Colonic mucosa (tissue), 4 donors: ENCODE measurements at regions not wholly inside any gene's neighbourhood (a gene's known extent, or its start where the extent isn't known, plus 50 kb on each side); places are given as distances from the start of the nearest gene placed in this dataset.

Experiments
- DNase-seq: peaks from one replicate; pipeline ENCODE4 v3.0.0-alpha.2; 2020
- H3K27ac ChIP-seq: fragments of 200-600 bp; one replicate; pipeline ENCODE4 v1.8.0; 2021
- H3K27me3 ChIP-seq: fragments of 200-600 bp; one replicate; pipeline ENCODE4 v1.8.0; 2021
- H3K36me3 ChIP-seq: fragments of 200-600 bp; one replicate; pipeline ENCODE4 v1.8.0; 2021
- H3K4me1 ChIP-seq: fragments of 200-600 bp; one replicate; pipeline ENCODE4 v1.8.0; 2021; ENCODE audit warnings: mild to moderate bottlenecking
- H3K4me3 ChIP-seq: fragments of 200-600 bp; one replicate; pipeline ENCODE4 v1.8.0; 2021
- H3K9ac ChIP-seq, 2 donors: one replicate each; pipeline ENCODE4 v1.7.0; 2013; ENCODE audit warnings: control low read depth in 2 of 2, low read depth in 2 of 2, low read length in 2 of 2
- H3K9me3 ChIP-seq: fragments of 200-600 bp; one replicate; pipeline ENCODE4 v1.8.0; 2021
- intact Hi-C: fragments of 100-400 bp; cut with DNase I; formaldehyde crosslinking; loops from one replicate; pipeline ENCODE4 v1.14.1; 2022
- TF ChIP-seq, protein P1 (sequence below): fragments of 200-600 bp; IDR thresholded peaks from one replicate; pipeline ENCODE4 v1.8.0; 2022; ENCODE audit warnings: antibody characterized with exemption, mild to moderate bottlenecking
- donor health status: healthy.
- donor health status: DM: no; HTN: no; CAD: no.
- donor health status: DM: no; HTN: no; CAD: no.

DNA sequence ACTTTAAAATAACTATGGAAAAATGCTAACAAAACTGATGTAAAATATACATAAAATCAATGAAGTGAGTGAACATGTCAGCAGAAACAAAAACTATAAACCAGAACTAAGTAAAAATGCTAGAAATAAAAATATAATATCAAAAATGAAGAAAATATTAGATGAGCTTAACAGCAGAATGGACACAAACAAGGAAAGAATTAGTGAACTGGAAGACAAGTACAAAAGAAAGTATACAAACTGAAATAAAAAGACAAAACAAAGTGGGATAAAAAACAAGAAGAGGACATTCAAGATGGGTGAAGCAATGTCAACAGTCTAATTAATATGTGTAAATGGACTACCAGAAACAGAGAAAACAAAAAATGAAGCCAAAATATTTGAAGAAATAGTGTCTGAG lies 339.2 kb downstream of the NXPE2 start:
- Histone ChIP-seq H3K27me3 (no peaks in the 10 kb centered on the region), H3K9me3 (no peaks in the 10 kb centered on the region), H3K36me3 (no peaks in the 10 kb centered on the region), H3K4me3 (no peak overlapping the region), H3K4me1 (no peaks in the 10 kb centered on the region), H3K9ac (no peak overlapping the region), H3K27ac (no peak overlapping the region)
- intact Hi-C loops: no loop called here
- TF ChIP-seq, protein P1, sequence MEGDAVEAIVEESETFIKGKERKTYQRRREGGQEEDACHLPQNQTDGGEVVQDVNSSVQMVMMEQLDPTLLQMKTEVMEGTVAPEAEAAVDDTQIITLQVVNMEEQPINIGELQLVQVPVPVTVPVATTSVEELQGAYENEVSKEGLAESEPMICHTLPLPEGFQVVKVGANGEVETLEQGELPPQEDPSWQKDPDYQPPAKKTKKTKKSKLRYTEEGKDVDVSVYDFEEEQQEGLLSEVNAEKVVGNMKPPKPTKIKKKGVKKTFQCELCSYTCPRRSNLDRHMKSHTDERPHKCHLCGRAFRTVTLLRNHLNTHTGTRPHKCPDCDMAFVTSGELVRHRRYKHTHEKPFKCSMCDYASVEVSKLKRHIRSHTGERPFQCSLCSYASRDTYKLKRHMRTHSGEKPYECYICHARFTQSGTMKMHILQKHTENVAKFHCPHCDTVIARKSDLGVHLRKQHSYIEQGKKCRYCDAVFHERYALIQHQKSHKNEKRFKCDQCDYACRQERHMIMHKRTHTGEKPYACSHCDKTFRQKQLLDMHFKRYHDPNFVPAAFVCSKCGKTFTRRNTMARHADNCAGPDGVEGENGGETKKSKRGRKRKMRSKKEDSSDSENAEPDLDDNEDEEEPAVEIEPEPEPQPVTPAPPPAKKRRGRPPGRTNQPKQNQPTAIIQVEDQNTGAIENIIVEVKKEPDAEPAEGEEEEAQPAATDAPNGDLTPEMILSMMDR: no peak
- DNase-seq: no peak

DNA sequence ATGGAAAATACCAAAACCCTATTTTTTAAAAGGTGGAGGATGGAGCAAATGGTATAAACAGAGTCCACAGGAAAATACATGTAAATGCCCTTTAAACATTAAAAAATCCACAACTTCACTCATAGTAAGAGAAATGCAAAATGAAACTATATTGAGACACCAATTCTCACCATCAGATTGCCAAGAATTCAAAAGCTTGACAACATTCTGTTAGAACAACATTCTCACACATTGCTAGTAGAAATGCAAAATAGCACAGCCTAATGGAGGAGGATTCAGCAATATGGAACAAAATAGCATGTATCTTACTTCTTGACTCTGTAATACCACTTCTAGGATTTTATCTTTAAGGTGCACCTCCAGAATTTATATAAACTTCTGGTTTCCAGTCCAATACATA lies 351.8 kb downstream of the NXPE2 start:
- H3K27me3 ChIP-seq: no peaks in the 10 kb centered on the region
- intact Hi-C loops: no loop called here
- H3K4me1 ChIP-seq: no peaks in the 10 kb centered on the region
- no peaks in the 10 kb centered on the region for H3K9me3 ChIP-seq
- no peak overlapping the region for H3K27ac ChIP-seq
- H3K9ac ChIP-seq: no peak overlapping the region
- H3K4me3 ChIP-seq: no peak overlapping the region
- no peak for DNase-seq
- H3K36me3 ChIP-seq: no peaks in the 10 kb centered on the region
- TF ChIP-seq, protein P1: no peak

DNA sequence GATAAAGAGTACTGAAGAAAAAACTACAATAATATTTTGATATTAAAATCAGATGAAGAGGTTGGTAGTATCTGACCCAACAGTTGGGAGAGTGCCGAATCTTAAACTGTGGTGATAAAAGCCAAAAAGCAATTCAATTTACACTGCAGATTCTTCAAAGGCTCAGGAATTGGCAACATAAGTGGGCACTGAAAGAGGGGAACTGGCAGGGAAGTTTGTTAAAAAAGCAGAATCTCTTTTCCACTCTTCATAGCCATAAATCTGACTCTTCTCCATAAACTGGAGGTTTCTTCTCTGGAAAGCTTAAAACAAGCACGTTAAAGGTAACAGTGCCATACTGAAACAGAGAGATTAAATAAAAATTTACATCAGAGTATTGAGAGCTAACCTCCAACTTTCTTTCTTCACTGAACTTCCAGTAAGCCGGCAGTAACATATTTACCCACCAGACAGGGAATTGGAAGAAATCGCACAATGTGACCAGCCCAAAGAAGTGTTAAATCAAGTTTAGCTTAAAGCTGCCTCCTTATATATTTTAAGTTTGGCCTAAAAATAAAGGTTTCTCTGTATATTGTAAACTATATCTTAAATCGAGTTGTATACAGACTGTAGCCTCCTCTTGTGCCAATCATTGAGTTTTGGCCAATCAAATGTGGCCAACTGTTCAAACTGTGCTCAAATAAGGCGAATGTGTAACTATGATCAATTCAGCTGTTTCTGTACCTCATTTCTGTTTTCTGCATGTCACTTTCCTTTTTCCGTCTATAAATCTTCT lies 358.3 kb downstream of the NXPE2 start:
- intact Hi-C loops: no loop called here
- DNase-seq: no peak
- Histone ChIP-seq H3K4me1 (no peaks in the 10 kb centered on the region), H3K27ac (no peak overlapping the region), H3K27me3 (no peaks in the 10 kb centered on the region), H3K9me3 (no peaks in the 10 kb centered on the region), H3K4me3 (no peak overlapping the region), H3K9ac (no peak overlapping the region), H3K36me3 (no peaks in the 10 kb centered on the region)
- TF ChIP-seq, protein P1: no peak

DNA sequence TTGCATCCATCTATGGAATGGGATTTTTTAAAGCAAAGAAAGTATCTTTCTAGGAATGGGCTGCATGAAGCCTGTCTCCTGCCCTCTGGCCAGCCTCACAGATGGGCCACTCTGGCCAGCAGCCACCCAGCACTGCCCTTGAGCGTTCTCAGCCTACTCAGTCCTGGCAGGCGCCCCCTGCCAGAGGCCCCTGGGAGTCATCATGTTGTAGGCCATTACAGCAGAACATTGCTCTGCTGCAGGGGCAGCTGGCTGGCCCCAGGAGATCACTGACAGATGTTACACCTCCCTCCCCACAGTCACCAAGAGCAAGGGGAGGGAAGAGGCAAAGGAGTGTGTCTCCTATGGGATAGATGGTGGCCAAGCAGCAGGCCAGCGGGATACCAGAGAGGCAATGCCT lies 363.7 kb downstream of the NXPE2 start:
- Histone ChIP-seq H3K9ac (no peak overlapping the region), H3K36me3 (no peaks in the 10 kb centered on the region), H3K4me1 (no peaks in the 10 kb centered on the region), H3K27me3 (no peaks in the 10 kb centered on the region), H3K9me3 (no peaks in the 10 kb centered on the region), H3K27ac (no peak overlapping the region), H3K4me3 (no peak overlapping the region)
- intact Hi-C loops: no loop called here
- DNase-seq: no peak
- TF ChIP-seq, protein P1: no peak

DNA sequence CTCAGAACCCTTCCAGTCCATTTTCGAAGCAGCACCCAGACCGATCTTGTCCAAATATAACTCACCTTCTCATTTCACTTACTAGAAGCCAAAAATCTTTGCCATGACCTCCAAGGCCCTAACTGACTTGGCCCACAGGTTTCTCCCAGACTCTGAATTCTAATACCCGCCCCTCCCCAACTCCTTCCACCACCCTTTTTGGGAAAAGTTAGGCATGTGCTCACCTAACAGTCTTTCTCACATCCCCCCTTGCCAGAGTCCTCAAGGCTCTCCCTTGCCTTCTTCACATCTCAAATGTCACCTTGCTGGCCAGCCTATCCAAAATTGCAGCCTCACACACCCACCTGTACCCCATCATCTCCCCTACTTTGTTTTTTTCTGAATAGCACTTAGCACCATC lies 369.3 kb downstream of the NXPE2 start:
- H3K9me3 ChIP-seq: no peaks in the 10 kb centered on the region
- TF ChIP-seq, protein P1: no peak
- H3K36me3 ChIP-seq: no peaks in the 10 kb centered on the region
- no peak overlapping the region for H3K9ac ChIP-seq
- no peak overlapping the region for H3K27ac ChIP-seq
- DNase-seq: no peak
- no peaks in the 10 kb centered on the region for H3K4me1 ChIP-seq
- intact Hi-C loops: no loop called here
- no peaks in the 10 kb centered on the region for H3K27me3 ChIP-seq
- no peak overlapping the region for H3K4me3 ChIP-seq
